Keratinocyte (primary cell): ENCODE measurements at regions not wholly inside any gene's neighbourhood (a gene's known extent, or its start where the extent isn't known, plus 50 kb on each side); places are given as distances from the start of the nearest gene placed in this dataset.

Source experiments
- DNase-seq: peaks from one replicate; pipeline ENCODE4 v3.0.0-alpha.2; 2011; ENCODE audit warnings: low read depth, missing footprints, low spot score
- FAIRE-seq: peaks from 2 replicates; lab custom pipeline; 2011; peaks lifted over from hg19 to GRCh38; lab: Jason Lieb, UNC
- H2AFZ ChIP-seq: 2 replicates; pipeline ENCODE4 v1.6.0; 2012; ENCODE audit warnings: low read length, control low read depth, inconsistent platforms; ENCODE audit not compliant: control insufficient read depth
- H3K27ac ChIP-seq: 2 replicates; pipeline ENCODE4 v1.5.1; 2011; ENCODE audit warnings: low read length; ENCODE audit not compliant: control insufficient read depth, insufficient read depth
- H3K27me3 ChIP-seq: 3 replicates; pipeline ENCODE4 v1.6.0; 2011; ENCODE audit warnings: low read length; ENCODE audit not compliant: control insufficient read depth, insufficient read depth; ENCODE audit errors: extremely low read depth
- H3K36me3 ChIP-seq, 2 experiments: 2 replicates in 1 of 2; 3 replicates in 1 of 2; pipeline ENCODE4 v1.5.1; 2011; ENCODE audit warnings: low read length in 2 of 2, mild to moderate bottlenecking in 1 of 2; ENCODE audit not compliant: control insufficient read depth in 2 of 2, insufficient read depth in 2 of 2; ENCODE audit errors: extremely low read depth in 1 of 2
- H3K4me1 ChIP-seq: 3 replicates; pipeline ENCODE4 v1.5.1; 2011; ENCODE audit warnings: low read length; ENCODE audit not compliant: control insufficient read depth, insufficient read depth; ENCODE audit errors: extremely low read depth
- H3K4me2 ChIP-seq: 3 replicates; pipeline ENCODE4 v1.6.0; 2011; ENCODE audit warnings: low read depth, low read length; ENCODE audit not compliant: control insufficient read depth, insufficient read depth; ENCODE audit errors: extremely low read depth
- H3K4me3 ChIP-seq, 3 experiments: fragments of 200-600 bp in 1 of 3; sonication (generic) in 1 of 3; 2 replicates in 2 of 3; 3 replicates in 1 of 3; pipeline ENCODE4 v1.5.1; 2011 to 2016; ENCODE audit warnings: low read length in 3 of 3, mild to moderate bottlenecking in 3 of 3, control low read depth in 2 of 3, inconsistent platforms in 1 of 3, low read depth in 1 of 3, mixed read lengths in 1 of 3, mixed run types in 1 of 3, moderate library complexity in 1 of 3; ENCODE audit not compliant: control insufficient read depth in 2 of 3, insufficient read depth in 2 of 3; ENCODE audit errors: extremely low read depth in 1 of 3
- H3K79me2 ChIP-seq: 2 replicates; pipeline ENCODE4 v1.6.0; 2012; ENCODE audit warnings: low read length; ENCODE audit not compliant: control insufficient read depth, insufficient read depth
- H3K9ac ChIP-seq: 3 replicates; pipeline ENCODE4 v1.6.0; 2011; ENCODE audit warnings: low read length; ENCODE audit not compliant: control insufficient read depth, insufficient read depth; ENCODE audit errors: extremely low read depth
- H3K9me1 ChIP-seq: 3 replicates; pipeline ENCODE4 v1.6.0; 2011; ENCODE audit warnings: low read length; ENCODE audit not compliant: control insufficient read depth, insufficient read depth; ENCODE audit errors: extremely low read depth
- H3K9me3 ChIP-seq: 2 replicates; pipeline ENCODE4 v1.5.1; 2012; ENCODE audit warnings: low read depth, low read length; ENCODE audit not compliant: control insufficient read depth
- H4K20me1 ChIP-seq: 3 replicates; pipeline ENCODE4 v1.6.0; 2011; ENCODE audit warnings: low read length; ENCODE audit not compliant: control insufficient read depth, insufficient read depth; ENCODE audit errors: extremely low read depth
- EZH2 ChIP-seq: IDR thresholded peaks from one replicate; pipeline ENCODE4 v1.6.1; 2012; ENCODE audit warnings: inconsistent platforms, mild to moderate bottlenecking, low read length, moderate library complexity
- dilution Hi-C: fragments of 300-500 bp; cut with MboI; formaldehyde crosslinking; loops from one replicate; pipeline ENCODE4 v1.7.0; 2020; ENCODE audit warnings: low sequenced_read_pairs; ENCODE audit not compliant: extremely low pct_ligation_motif_present
- TF ChIP-seq, protein P1 (sequence below), 3 experiments: IDR thresholded peaks in 1 of 3; conservative IDR thresholded peaks in 1 of 3; optimal IDR thresholded peaks in 1 of 3; 2 replicates in 2 of 3; 3 replicates in 1 of 3; pipeline versions ENCODE3 to v1.5.1; 2011; ENCODE audit warnings: low read length in 3 of 3, mild to moderate bottlenecking in 3 of 3, moderate library complexity in 2 of 3, control low read depth in 1 of 3, inconsistent platforms in 1 of 3; ENCODE audit not compliant: insufficient read depth in 2 of 3; ENCODE audit errors: extremely low read depth in 1 of 3

DNA sequence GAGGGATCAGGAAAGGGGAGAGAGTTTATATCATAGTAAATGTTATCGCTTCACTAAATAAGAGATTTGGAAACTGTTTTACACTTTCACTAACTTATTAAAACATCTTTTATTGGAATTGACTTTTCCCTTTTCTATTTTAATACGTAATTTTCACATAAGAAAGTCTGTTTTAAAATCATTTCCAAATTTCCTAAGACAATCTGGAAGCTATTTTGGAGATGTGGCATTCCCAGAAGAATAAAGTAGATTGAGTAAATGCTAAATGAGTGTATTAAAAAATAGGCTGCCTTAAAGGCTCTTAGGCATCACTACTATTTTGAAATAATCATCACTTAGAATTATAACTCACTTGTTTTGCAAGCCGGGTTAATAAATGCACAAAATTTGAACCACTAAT is 763.5 kb downstream of the EDEM1 start:
- no peaks in the 10 kb centered on the region for H3K9me1 ChIP-seq
- no peaks in the 10 kb centered on the region for H3K9me3 ChIP-seq
- no peak overlapping the region for H3K27ac ChIP-seq
- no peak overlapping the region for H3K9ac ChIP-seq
- DNase-seq (no peak), FAIRE-seq (no peak)
- no peak overlapping the region for H3K4me2 ChIP-seq
- no peak overlapping the region for H2AFZ ChIP-seq
- no peaks in the 10 kb centered on the region for H3K4me1 ChIP-seq
- H3K4me3 ChIP-seq = no peak overlapping the region
- H3K79me2 ChIP-seq = no peaks in the 10 kb centered on the region
- dilution Hi-C loops = no loop called here
- no peaks in the 10 kb centered on the region for H3K36me3 ChIP-seq
- no peak for TF ChIP-seq EZH2
- TF ChIP-seq, protein P1, sequence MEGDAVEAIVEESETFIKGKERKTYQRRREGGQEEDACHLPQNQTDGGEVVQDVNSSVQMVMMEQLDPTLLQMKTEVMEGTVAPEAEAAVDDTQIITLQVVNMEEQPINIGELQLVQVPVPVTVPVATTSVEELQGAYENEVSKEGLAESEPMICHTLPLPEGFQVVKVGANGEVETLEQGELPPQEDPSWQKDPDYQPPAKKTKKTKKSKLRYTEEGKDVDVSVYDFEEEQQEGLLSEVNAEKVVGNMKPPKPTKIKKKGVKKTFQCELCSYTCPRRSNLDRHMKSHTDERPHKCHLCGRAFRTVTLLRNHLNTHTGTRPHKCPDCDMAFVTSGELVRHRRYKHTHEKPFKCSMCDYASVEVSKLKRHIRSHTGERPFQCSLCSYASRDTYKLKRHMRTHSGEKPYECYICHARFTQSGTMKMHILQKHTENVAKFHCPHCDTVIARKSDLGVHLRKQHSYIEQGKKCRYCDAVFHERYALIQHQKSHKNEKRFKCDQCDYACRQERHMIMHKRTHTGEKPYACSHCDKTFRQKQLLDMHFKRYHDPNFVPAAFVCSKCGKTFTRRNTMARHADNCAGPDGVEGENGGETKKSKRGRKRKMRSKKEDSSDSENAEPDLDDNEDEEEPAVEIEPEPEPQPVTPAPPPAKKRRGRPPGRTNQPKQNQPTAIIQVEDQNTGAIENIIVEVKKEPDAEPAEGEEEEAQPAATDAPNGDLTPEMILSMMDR (optimal IDR thresholded peaks at IDR 0.05 in 1 of 3, IDR thresholded peaks at IDR 0.05 in 1 of 3, conservative IDR thresholded peaks at IDR 0.05 in 1 of 3; ENCODE audit: extremely low read depth in 1 of 3, insufficient read depth in 2 of 3, low read length in 3 of 3) = no peak
- no peaks in the 10 kb centered on the region for H3K27me3 ChIP-seq
- H4K20me1 ChIP-seq = no peaks in the 10 kb centered on the region

DNA sequence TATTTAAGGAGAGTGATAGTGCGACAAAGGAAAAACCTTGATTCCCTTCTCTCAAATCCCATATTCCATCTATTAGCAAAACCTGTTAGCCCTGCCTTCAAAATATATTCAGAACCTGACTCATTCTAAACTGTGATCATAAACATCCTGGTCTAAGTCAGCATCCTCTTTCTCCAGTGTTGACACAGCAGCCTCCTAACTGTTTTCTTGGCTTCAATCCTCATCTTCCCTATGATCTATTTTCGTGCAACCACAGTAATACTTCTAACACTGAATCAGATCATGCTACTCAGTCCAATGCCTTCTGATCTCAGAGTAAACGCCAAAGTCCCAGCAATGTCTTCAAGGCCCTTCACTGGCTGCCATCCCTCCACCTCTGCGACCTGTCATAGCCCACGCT is 785.1 kb downstream of the EDEM1 start:
- H3K79me2 ChIP-seq = no peaks in the 10 kb centered on the region
- FAIRE-seq = no peak
- no peaks in the 10 kb centered on the region for H3K36me3 ChIP-seq
- no peak overlapping the region for H3K9ac ChIP-seq
- no peaks in the 10 kb centered on the region for H4K20me1 ChIP-seq
- no peaks in the 10 kb centered on the region for H3K9me1 ChIP-seq
- no peak overlapping the region for H3K27ac ChIP-seq
- no peak for TF ChIP-seq EZH2
- TF ChIP-seq, protein P1 (optimal IDR thresholded peaks at IDR 0.05 in 1 of 3, IDR thresholded peaks at IDR 0.05 in 1 of 3, conservative IDR thresholded peaks at IDR 0.05 in 1 of 3; ENCODE audit: extremely low read depth in 1 of 3, insufficient read depth in 2 of 3, low read length in 3 of 3) = no peak
- no peak overlapping the region for H3K4me2 ChIP-seq
- dilution Hi-C loops = no loop called here
- H3K4me3 ChIP-seq = no peak overlapping the region
- no peaks in the 10 kb centered on the region for H3K4me1 ChIP-seq
- DNase-seq = no peak
- no peaks in the 10 kb centered on the region for H3K9me3 ChIP-seq
- H3K27me3 ChIP-seq = no peaks in the 10 kb centered on the region
- H2AFZ ChIP-seq = no peak overlapping the region
